Prostate gland (tissue), 2 donors: ENCODE measurements at regions not wholly inside any gene's neighbourhood (a gene's known extent, or its start where the extent isn't known, plus 50 kb on each side); places are given as distances from the start of the nearest gene placed in this dataset.

Experiments used
- POLR2A ChIP-seq: fragments of 450-650 bp; IDR thresholded peaks from one replicate; pipeline ENCODE4 v1.6.1; 2016; ENCODE audit warnings: antibody characterized with exemption, mild to moderate bottlenecking
- TF ChIP-seq, protein P1 (sequence below), 4 experiments: fragments of 200-600 bp in 2 of 4; fragments of 450-650 bp in 2 of 4; sonication (generic) in 2 of 4; IDR thresholded peaks; 1 replicate in 3 of 4; 2 replicates in 1 of 4; pipeline ENCODE4 v1.5.1; 2016 to 2019; ENCODE audit warnings: antibody characterized with exemption in 4 of 4, mild to moderate bottlenecking in 2 of 4, moderate library complexity in 2 of 4

DNA sequence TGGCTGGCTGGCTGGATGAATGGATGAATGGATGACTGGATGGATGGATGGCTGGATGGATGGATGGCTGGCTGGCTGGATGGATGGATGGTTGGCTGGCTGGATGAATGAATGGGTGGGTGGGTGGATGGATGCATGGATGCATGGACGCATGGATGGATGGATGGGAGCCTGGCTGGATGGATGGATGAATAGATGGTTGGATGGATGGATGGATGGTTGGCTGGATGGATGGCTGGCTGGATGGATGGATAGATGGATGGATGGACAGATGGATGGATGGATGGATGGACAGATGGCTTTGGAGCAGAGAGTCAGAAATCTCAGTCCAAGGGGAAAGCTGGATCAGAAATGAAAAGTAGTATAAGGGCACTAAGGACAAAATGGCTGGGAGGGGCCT, 106.4 kb upstream of the SERP2 start:
- TF ChIP-seq, protein P1, sequence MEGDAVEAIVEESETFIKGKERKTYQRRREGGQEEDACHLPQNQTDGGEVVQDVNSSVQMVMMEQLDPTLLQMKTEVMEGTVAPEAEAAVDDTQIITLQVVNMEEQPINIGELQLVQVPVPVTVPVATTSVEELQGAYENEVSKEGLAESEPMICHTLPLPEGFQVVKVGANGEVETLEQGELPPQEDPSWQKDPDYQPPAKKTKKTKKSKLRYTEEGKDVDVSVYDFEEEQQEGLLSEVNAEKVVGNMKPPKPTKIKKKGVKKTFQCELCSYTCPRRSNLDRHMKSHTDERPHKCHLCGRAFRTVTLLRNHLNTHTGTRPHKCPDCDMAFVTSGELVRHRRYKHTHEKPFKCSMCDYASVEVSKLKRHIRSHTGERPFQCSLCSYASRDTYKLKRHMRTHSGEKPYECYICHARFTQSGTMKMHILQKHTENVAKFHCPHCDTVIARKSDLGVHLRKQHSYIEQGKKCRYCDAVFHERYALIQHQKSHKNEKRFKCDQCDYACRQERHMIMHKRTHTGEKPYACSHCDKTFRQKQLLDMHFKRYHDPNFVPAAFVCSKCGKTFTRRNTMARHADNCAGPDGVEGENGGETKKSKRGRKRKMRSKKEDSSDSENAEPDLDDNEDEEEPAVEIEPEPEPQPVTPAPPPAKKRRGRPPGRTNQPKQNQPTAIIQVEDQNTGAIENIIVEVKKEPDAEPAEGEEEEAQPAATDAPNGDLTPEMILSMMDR (IDR thresholded peaks at IDR 0.05), result no peak
- no peak for TF ChIP-seq POLR2A
